ENCODE measurements at regions not wholly inside any gene's neighbourhood (a gene's known extent, or its start where the extent isn't known, plus 50 kb on each side); places are given as distances from the start of the nearest gene placed in this dataset.

- no peak for TF ChIP-seq CTCF (IDR thresholded peaks at IDR 0.05 in 2 of 3, conservative IDR thresholded peaks at IDR 0.05 in 1 of 3; ENCODE audit: insufficient read depth in 2 of 3, low read depth in 1 of 3, low read length in 3 of 3)
- no peak for TF ChIP-seq DEAF1 (CRISPR knock-in tag; IDR thresholded peaks at IDR 0.05)
- no peak for TF ChIP-seq BRCA1 (IDR thresholded peaks at IDR 0.05)
- no peak for TF ChIP-seq BRCA1 (CRISPR knock-in tag; IDR thresholded peaks at IDR 0.05)
- no peak for TF ChIP-seq ZFP36 (IDR thresholded peaks at IDR 0.05; ENCODE audit: low read depth, low read length, partially characterized antibody)
- no peak for TF ChIP-seq ZBTB34 (CRISPR knock-in tag; IDR thresholded peaks at IDR 0.05)
- no peak for TF ChIP-seq ZNF12 (CRISPR knock-in tag; IDR thresholded peaks at IDR 0.05)
- no peak for TF ChIP-seq TCF7 (IDR thresholded peaks at IDR 0.05; ENCODE audit: borderline replicate concordance)
- TF ChIP-seq ZNF23 (CRISPR knock-in tag; IDR thresholded peaks at IDR 0.05), result no peak
- TF ChIP-seq MAZ (CRISPR knock-in tag; conservative IDR thresholded peaks at IDR 0.05 in 1 of 2, IDR thresholded peaks at IDR 0.05 in 1 of 2), result no peak
Observed at GRCh38 chr14:28901631-28902030, 135.0 kb downstream of the FOXG1 start.
